ENCODE measurements at regions not wholly inside any gene's neighbourhood (a gene's known extent, or its start where the extent isn't known, plus 50 kb on each side); places are given as distances from the start of the nearest gene placed in this dataset.

DNA sequence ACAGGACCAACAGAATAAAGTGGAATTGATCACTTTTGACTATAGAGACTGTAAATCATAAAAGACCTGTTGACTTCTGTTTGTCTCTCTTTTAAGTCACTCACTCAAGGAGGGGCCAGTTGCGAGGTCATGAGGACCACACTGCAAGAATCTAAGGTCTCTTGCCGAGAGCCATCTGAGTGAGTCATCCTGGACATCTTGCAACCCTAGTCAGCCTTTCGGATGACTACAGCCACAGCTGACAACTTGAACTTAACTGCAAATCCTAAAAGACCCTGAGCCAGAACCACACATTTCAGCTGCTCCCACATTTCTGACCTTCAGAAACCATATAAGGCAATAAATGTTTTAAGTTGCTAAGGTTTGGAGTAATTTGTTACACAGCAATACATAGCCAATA is 129.7 kb upstream of the RAD23B start:
- no peak overlapping the region for H2AFZ ChIP-seq (ENCODE audit: low read length)
- H3F3A ChIP-seq (ENCODE audit: insufficient read depth, low read length), result no peaks in the 10 kb centered on the region
- TF ChIP-seq EZH2phosphoT487 (IDR thresholded peaks at IDR 0.05; ENCODE audit: low read length), result no peak
- no peak for TF ChIP-seq EZH2 (optimal IDR thresholded peaks at IDR 0.05; ENCODE audit: low read depth, low read length)
- TF ChIP-seq, protein P1, sequence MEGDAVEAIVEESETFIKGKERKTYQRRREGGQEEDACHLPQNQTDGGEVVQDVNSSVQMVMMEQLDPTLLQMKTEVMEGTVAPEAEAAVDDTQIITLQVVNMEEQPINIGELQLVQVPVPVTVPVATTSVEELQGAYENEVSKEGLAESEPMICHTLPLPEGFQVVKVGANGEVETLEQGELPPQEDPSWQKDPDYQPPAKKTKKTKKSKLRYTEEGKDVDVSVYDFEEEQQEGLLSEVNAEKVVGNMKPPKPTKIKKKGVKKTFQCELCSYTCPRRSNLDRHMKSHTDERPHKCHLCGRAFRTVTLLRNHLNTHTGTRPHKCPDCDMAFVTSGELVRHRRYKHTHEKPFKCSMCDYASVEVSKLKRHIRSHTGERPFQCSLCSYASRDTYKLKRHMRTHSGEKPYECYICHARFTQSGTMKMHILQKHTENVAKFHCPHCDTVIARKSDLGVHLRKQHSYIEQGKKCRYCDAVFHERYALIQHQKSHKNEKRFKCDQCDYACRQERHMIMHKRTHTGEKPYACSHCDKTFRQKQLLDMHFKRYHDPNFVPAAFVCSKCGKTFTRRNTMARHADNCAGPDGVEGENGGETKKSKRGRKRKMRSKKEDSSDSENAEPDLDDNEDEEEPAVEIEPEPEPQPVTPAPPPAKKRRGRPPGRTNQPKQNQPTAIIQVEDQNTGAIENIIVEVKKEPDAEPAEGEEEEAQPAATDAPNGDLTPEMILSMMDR (IDR thresholded peaks at IDR 0.05; ENCODE audit: low read length), result no peak
- H3K9me2 ChIP-seq (replicated peaks; ENCODE audit: insufficient read depth, low read length), result no peaks in the 10 kb centered on the region
- no peak overlapping the region for H3K4me3 ChIP-seq (ENCODE audit: low read length)
- no peaks in the 10 kb centered on the region for H4K20me1 ChIP-seq (ENCODE audit: insufficient read depth, low read length)
- no peaks in the 10 kb centered on the region for H3K4me1 ChIP-seq (ENCODE audit: low read length)
- no peak overlapping the region for H3K4me2 ChIP-seq (ENCODE audit: low read depth, low read length)
- H3K9ac ChIP-seq (ENCODE audit: low read length), result no peak overlapping the region
- H3K27ac ChIP-seq (ENCODE audit: low read length), result no peak overlapping the region
- H3K79me2 ChIP-seq (ENCODE audit: low read length), result no peaks in the 10 kb centered on the region
- H3K27me3 ChIP-seq (replicated peaks; ENCODE audit: insufficient read depth, low read length), result no peaks in the 10 kb centered on the region
- no peak for DNase-seq
- no peaks in the 10 kb centered on the region for H3K9me3 ChIP-seq (replicated peaks; ENCODE audit: insufficient read depth, low read length)
- no peaks in the 10 kb centered on the region for H3K36me3 ChIP-seq (replicated peaks; ENCODE audit: insufficient read depth, low read length)

DNA sequence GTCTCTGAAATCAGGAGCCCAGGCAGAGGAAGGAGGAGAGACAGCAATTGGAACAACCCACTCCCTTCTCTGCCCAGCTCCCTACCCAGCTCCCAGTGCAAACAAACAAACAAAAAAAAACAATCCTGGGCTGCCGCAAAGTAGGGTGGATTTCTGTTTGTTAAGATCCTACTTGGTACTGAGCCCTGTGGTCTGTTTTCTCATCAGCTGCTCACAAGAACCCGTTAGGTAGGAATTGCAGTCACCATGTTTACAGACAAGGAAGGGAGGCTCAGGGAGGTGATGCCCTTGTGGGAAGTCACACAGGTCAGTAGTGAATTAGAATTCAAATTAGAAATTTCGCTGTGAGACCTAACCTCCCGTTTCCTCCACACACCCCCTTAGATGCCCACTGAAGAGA is 128.8 kb upstream of the RAD23B start:
- Histone ChIP-seq H3K4me2 (ENCODE audit: low read depth, low read length) (no peak overlapping the region), H3K4me1 (ENCODE audit: low read length) (no peaks in the 10 kb centered on the region), H3K9me2 (replicated peaks; ENCODE audit: insufficient read depth, low read length) (no peaks in the 10 kb centered on the region), H4K20me1 (ENCODE audit: insufficient read depth, low read length) (no peaks in the 10 kb centered on the region), H3K9ac (ENCODE audit: low read length) (no peak overlapping the region), H3K36me3 (replicated peaks; ENCODE audit: insufficient read depth, low read length) (no peaks in the 10 kb centered on the region), H3F3A (ENCODE audit: insufficient read depth, low read length) (no peaks in the 10 kb centered on the region), H3K27me3 (replicated peaks; ENCODE audit: insufficient read depth, low read length) (no peaks in the 10 kb centered on the region), H2AFZ (ENCODE audit: low read length) (no peak overlapping the region), H3K4me3 (ENCODE audit: low read length) (no peak overlapping the region), H3K79me2 (ENCODE audit: low read length) (no peaks in the 10 kb centered on the region), H3K27ac (ENCODE audit: low read length) (no peak overlapping the region), H3K9me3 (replicated peaks; ENCODE audit: insufficient read depth, low read length) (no peaks in the 10 kb centered on the region)
- DNase-seq, result no peak
- TF ChIP-seq, protein P1 (IDR thresholded peaks at IDR 0.05; ENCODE audit: low read length), result no peak
- no peak for TF ChIP-seq EZH2phosphoT487 (IDR thresholded peaks at IDR 0.05; ENCODE audit: low read length)
- no peak for TF ChIP-seq EZH2 (optimal IDR thresholded peaks at IDR 0.05; ENCODE audit: low read depth, low read length)

DNA sequence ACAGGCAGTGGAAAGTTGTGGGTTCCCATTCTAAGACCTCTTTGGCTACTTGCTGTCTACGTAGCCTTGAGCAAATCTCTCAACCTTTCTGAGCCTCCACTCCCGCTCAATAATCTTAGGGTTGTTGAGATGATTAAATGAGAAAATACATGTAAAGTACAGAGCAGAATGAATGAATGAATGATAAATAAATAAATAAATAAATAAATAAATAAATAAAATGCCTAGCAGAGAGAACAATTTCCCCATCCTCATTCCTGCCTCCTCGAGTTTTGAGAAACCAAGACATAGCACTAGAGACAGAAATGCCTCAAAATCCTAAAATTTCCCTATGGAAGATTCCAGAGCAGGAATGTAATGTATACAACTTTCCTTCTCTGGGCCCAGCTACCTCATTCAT is 128.3 kb upstream of the RAD23B start:
- H3K36me3 ChIP-seq (replicated peaks; ENCODE audit: insufficient read depth, low read length), result no peaks in the 10 kb centered on the region
- no peaks in the 10 kb centered on the region for H3F3A ChIP-seq (ENCODE audit: insufficient read depth, low read length)
- H3K27me3 ChIP-seq (replicated peaks; ENCODE audit: insufficient read depth, low read length), result no peaks in the 10 kb centered on the region
- TF ChIP-seq, protein P1 (IDR thresholded peaks at IDR 0.05; ENCODE audit: low read length), result no peak
- TF ChIP-seq EZH2phosphoT487 (IDR thresholded peaks at IDR 0.05; ENCODE audit: low read length), result no peak
- no peak for TF ChIP-seq EZH2 (optimal IDR thresholded peaks at IDR 0.05; ENCODE audit: low read depth, low read length)
- H3K79me2 ChIP-seq (ENCODE audit: low read length), result no peaks in the 10 kb centered on the region
- H2AFZ ChIP-seq (ENCODE audit: low read length), result no peak overlapping the region
- no peaks in the 10 kb centered on the region for H4K20me1 ChIP-seq (ENCODE audit: insufficient read depth, low read length)
- no peaks in the 10 kb centered on the region for H3K4me1 ChIP-seq (ENCODE audit: low read length)
- H3K4me3 ChIP-seq (ENCODE audit: low read length), result no peak overlapping the region
- no peak for DNase-seq
- no peak overlapping the region for H3K27ac ChIP-seq (ENCODE audit: low read length)
- no peak overlapping the region for H3K4me2 ChIP-seq (ENCODE audit: low read depth, low read length)
- H3K9me3 ChIP-seq (replicated peaks; ENCODE audit: insufficient read depth, low read length), result no peaks in the 10 kb centered on the region
- no peaks in the 10 kb centered on the region for H3K9me2 ChIP-seq (replicated peaks; ENCODE audit: insufficient read depth, low read length)
- H3K9ac ChIP-seq (ENCODE audit: low read length), result no peak overlapping the region

Data from MM.1S (cell line).